ENCODE measurements at regions not wholly inside any gene's neighbourhood (a gene's known extent, or its start where the extent isn't known, plus 50 kb on each side); places are given as distances from the start of the nearest gene placed in this dataset.
"Not testable (repeated sequence)": the region's sequence is repeated elsewhere in the genome, so short reads cannot be mapped to it uniquely, and the experiment has no call there.

DNA sequence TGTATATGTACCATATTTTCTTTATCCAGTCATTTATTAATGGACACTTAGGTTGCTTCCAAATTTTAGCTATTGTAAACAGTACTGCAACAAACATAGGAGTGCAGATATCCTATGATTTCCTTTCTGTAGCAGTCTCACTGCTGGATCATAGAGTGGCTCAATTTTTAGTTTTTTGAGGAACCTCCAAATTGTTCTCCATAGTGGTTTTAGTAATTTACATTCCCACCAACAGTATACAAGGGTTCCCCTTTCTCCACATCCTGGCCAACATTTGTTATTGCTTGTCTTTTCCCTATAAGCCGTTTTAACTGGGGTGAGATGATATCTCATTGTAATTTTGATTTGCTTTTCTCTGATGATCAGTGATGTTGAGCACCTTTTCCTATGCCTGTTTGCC is 114.3 kb downstream of the TMEM17 start:
- no peak for DNase-seq (ENCODE audit: extremely low read depth, insufficient read length)
- Histone ChIP-seq H3K36me3 (ENCODE audit: control insufficient read depth, insufficient read depth, low read length) (no peaks in the 10 kb centered on the region), H3K27me3 (replicated peaks; ENCODE audit: control insufficient read depth, insufficient read depth, low read length) (no peaks in the 10 kb centered on the region), H3K4me3 (replicated peaks; ENCODE audit: low read depth, low read length) (no peak overlapping the region)
- no peak for TF ChIP-seq CTCF (IDR thresholded peaks at IDR 0.05; ENCODE audit: insufficient read depth, low read length, poor library complexity, severe bottlenecking)

DNA sequence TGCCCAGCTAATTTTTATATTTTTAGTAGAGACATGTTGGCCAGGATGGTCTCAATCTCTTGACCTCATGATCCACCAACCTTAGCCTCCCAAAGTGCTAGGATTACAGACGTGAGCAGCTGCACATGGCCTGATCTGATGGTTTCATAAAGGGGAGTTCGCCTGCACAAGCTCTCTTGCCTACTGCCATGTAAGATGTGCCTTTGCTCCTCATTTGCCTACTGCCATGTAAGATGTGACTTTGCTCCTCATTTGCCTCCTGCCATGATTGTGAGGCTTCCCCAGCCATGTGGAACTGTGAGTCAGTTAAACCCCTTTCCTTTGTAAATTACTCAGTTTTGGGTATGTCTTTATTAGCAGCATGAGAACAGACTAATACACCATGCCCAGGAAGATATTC is 119.6 kb downstream of the TMEM17 start:
- H3K4me3 ChIP-seq (replicated peaks; ENCODE audit: low read depth, low read length); H3K36me3 ChIP-seq (ENCODE audit: control insufficient read depth, insufficient read depth, low read length); DNase-seq (ENCODE audit: extremely low read depth, insufficient read length); H3K27me3 ChIP-seq (replicated peaks; ENCODE audit: control insufficient read depth, insufficient read depth, low read length): not testable (repeated sequence)

DNA sequence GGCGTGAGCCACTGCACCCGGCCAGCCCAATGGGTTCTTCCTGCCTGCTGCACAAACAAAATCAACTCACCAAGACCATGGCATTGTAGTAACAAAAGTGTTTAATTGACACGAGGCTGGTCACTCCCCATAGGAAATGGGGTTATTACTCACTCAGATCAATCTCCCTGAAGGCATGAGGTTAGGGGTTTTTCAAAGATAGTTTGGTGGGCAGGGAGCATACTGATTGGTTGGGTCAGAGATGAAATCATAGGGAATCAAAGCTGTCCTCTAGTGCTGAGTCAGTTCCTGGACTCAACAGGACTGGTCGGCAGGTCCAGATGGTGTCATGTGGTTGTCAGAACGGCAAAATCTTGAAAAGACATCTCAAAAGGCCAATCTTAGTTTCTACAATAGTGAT is 122.1 kb downstream of the TMEM17 start:
- no peak overlapping the region for H3K4me3 ChIP-seq (replicated peaks; ENCODE audit: low read depth, low read length)
- no peak for TF ChIP-seq CTCF (IDR thresholded peaks at IDR 0.05; ENCODE audit: insufficient read depth, low read length, poor library complexity, severe bottlenecking)
- no peaks in the 10 kb centered on the region for H3K36me3 ChIP-seq (ENCODE audit: control insufficient read depth, insufficient read depth, low read length)
- DNase-seq (ENCODE audit: extremely low read depth, insufficient read length), result no peak
- H3K27me3 ChIP-seq (replicated peaks; ENCODE audit: control insufficient read depth, insufficient read depth, low read length), result no peaks in the 10 kb centered on the region

DNA sequence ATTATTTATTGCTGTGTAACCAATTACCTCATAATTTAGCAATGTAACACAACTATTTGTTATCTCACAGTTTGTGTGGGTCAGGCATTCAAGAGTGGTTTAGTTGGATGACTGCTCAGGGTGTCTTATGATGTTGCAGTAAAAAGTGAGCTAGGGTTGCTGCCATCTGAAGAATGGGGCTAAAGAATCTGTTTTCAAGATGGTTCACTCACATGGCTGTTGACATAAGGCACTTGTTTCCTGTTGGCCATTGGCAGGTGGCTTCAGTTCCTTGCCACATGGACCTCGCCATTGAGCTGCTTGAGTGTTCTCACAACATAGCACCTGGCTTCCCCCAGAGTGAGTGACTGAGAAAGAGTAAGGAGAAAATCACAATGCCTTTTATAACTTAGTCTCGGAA is 123.2 kb downstream of the TMEM17 start:
- no peaks in the 10 kb centered on the region for H3K36me3 ChIP-seq (ENCODE audit: control insufficient read depth, insufficient read depth, low read length)
- H3K4me3 ChIP-seq (replicated peaks; ENCODE audit: low read depth, low read length), result no peak overlapping the region
- H3K27me3 ChIP-seq (replicated peaks; ENCODE audit: control insufficient read depth, insufficient read depth, low read length), result no peaks in the 10 kb centered on the region
- no peak for TF ChIP-seq CTCF (IDR thresholded peaks at IDR 0.05; ENCODE audit: insufficient read depth, low read length, poor library complexity, severe bottlenecking)
- no peak for DNase-seq (ENCODE audit: extremely low read depth, insufficient read length)

DNA sequence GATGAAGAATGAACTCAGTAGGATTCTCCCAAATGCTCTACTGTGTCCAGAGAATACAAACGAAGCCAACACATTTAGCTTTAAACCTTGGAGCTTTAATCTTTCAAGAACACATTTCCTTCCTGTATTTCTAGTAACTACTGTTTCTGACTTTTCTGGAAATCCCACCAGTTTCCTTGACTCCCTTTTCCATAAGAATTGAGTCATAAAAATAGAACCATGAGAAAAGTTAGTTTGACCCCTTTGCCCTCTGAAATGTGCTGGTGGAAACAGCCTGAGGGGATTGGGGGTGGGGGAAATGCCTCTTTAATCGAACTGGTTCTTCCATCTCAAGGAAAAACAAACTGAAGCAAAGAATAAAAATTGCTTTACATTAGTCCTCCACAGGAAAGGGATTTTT is 123.9 kb downstream of the TMEM17 start:
- TF ChIP-seq CTCF (IDR thresholded peaks at IDR 0.05; ENCODE audit: insufficient read depth, low read length, poor library complexity, severe bottlenecking), result no peak
- DNase-seq (ENCODE audit: extremely low read depth, insufficient read length), result no peak
- Histone ChIP-seq H3K36me3 (ENCODE audit: control insufficient read depth, insufficient read depth, low read length) (no peaks in the 10 kb centered on the region), H3K4me3 (replicated peaks; ENCODE audit: low read depth, low read length) (no peak overlapping the region), H3K27me3 (replicated peaks; ENCODE audit: control insufficient read depth, insufficient read depth, low read length) (no peaks in the 10 kb centered on the region)

DNA sequence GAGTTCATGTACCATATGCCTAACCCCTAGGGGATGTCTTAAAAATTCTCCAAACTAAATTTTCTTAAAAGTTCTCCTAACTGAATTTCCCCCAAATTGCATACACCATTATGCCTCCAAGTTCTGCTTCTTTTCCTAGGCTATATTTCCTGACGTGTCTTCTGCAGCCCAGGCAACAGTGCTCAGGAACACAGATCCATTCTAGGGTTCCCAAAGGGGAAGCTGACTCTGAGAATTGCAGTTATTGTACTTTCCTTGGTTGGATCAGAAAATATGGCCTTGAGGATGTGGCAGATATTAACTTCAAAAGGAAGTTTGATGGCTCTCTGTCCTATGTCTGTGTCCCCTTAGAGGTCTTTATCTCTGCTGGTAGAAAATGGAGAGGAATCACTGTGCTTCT is 124.3 kb downstream of the TMEM17 start:
- no peaks in the 10 kb centered on the region for H3K27me3 ChIP-seq (replicated peaks; ENCODE audit: control insufficient read depth, insufficient read depth, low read length)
- no peaks in the 10 kb centered on the region for H3K36me3 ChIP-seq (ENCODE audit: control insufficient read depth, insufficient read depth, low read length)
- no peak for DNase-seq (ENCODE audit: extremely low read depth, insufficient read length)
- H3K4me3 ChIP-seq (replicated peaks; ENCODE audit: low read depth, low read length), result no peak overlapping the region
- TF ChIP-seq CTCF (IDR thresholded peaks at IDR 0.05; ENCODE audit: insufficient read depth, low read length, poor library complexity, severe bottlenecking), result no peak

All from GM06990 (cell line).